Bronchial epithelial cell (primary cell): ENCODE measurements at regions not wholly inside any gene's neighbourhood (a gene's known extent, or its start where the extent isn't known, plus 50 kb on each side); places are given as distances from the start of the nearest gene placed in this dataset.

Experiments
- DNase-seq: peaks from one replicate; pipeline ENCODE4 v3.0.0-alpha.2; 2010; ENCODE audit warnings: low read depth
- FAIRE-seq: peaks from 2 replicates; lab custom pipeline; 2011; peaks lifted over from hg19 to GRCh38; lab: Jason Lieb, UNC
- H3K27me3 ChIP-seq: 2 replicates; pipeline ENCODE4 v1.5.1; 2011; ENCODE audit warnings: low read length; ENCODE audit not compliant: control insufficient read depth, insufficient read depth
- H3K36me3 ChIP-seq: 2 replicates; pipeline ENCODE4 v1.5.1; 2011; ENCODE audit warnings: low read length; ENCODE audit not compliant: control insufficient read depth, insufficient read depth
- H3K4me3 ChIP-seq: 2 replicates; pipeline ENCODE4 v1.5.1; 2011; ENCODE audit warnings: mild to moderate bottlenecking, low read depth, low read length, control low read depth
- CTCF ChIP-seq: IDR thresholded peaks from 2 replicates; pipeline ENCODE4 v1.5.1; 2011; ENCODE audit warnings: mild to moderate bottlenecking, moderate library complexity, low read length, control low read depth, inconsistent platforms; ENCODE audit not compliant: insufficient read depth, severe bottlenecking

GRCh38 chr4:24337451-24338190 is 246.7 kb downstream of the DHX15 start:
- FAIRE-seq: no peak

GRCh38 chr4:24335616-24336015 is 248.7 kb downstream of the DHX15 start:
- no peak for TF ChIP-seq CTCF
- FAIRE-seq (no peak), DNase-seq (no peak)
- Histone ChIP-seq H3K36me3 (no peaks in the 10 kb centered on the region), H3K4me3 (no peak overlapping the region), H3K27me3 (no peaks in the 10 kb centered on the region)

More at GRCh38 chr4:24337451-24338190, 246.7 kb downstream of the DHX15 start:
- TF ChIP-seq CTCF: no peak
- no peak for DNase-seq
- no peaks in the 10 kb centered on the region for H3K36me3 ChIP-seq
- no peak overlapping the region for H3K4me3 ChIP-seq
- H3K27me3 ChIP-seq: no peaks in the 10 kb centered on the region

GRCh38 chr4:24334906-24335305 is 249.4 kb downstream of the DHX15 start:
- Histone ChIP-seq H3K27me3 (no peaks in the 10 kb centered on the region), H3K4me3 (no peak overlapping the region), H3K36me3 (no peaks in the 10 kb centered on the region)
- no peak for TF ChIP-seq CTCF
- DNase-seq (no peak), FAIRE-seq (no peak)

- FAIRE-seq: no peak
- no peak for TF ChIP-seq CTCF
- DNase-seq: no peak
- H3K36me3 ChIP-seq: no peaks in the 10 kb centered on the region
- no peaks in the 10 kb centered on the region for H3K27me3 ChIP-seq
- H3K4me3 ChIP-seq: no peak overlapping the region
Observed at GRCh38 chr4:24330573-24330972, 253.8 kb downstream of the DHX15 start.

- DNase-seq (peak; percentile 14), FAIRE-seq (no peak)
Observed at GRCh38 chr4:24330172-24330571, 254.2 kb downstream of the DHX15 start.

More at GRCh38 chr4:24330172-24330571, 254.2 kb downstream of the DHX15 start:
- no peak for TF ChIP-seq CTCF
- Histone ChIP-seq H3K27me3 (no peaks in the 10 kb centered on the region), H3K36me3 (no peaks in the 10 kb centered on the region), H3K4me3 (no peak overlapping the region)
